Stimulated activated CD8-positive, alpha-beta memory T cell treated with anti-CD3 and anti-CD28 coated beads, Interleukin-15, amount 100 ng/mL, for 4 hours (primary cell): ENCODE measurements at regions not wholly inside any gene's neighbourhood (a gene's known extent, or its start where the extent isn't known, plus 50 kb on each side); places are given as distances from the start of the nearest gene placed in this dataset.

Experiments
- DNase-seq, 2 donors: peaks; one replicate each; pipeline ENCODE4 v3.0.0-alpha.2; 2020; ENCODE audit warnings: low read depth in 2 of 2

DNA sequence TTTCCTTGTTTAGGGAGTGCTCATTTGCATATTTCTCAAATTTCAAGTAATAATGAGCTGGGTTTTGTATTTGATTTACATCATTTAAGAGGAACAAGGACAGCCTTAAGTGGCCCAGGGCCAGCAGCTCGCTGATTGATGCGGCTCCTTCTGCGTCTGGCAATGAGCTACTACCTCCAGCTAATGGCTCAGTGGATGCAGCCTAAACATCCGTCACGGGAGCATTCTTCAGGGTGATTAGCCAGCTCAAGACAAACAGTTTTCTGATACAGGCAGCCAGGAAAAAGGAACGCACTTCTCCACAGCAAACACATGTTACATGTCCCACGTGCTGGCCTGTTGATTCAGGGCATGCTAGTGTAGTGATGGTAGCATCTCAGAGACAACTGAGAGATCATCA lies 169.3 kb upstream of the TCERG1L start:
- DNase-seq = no peak

DNA sequence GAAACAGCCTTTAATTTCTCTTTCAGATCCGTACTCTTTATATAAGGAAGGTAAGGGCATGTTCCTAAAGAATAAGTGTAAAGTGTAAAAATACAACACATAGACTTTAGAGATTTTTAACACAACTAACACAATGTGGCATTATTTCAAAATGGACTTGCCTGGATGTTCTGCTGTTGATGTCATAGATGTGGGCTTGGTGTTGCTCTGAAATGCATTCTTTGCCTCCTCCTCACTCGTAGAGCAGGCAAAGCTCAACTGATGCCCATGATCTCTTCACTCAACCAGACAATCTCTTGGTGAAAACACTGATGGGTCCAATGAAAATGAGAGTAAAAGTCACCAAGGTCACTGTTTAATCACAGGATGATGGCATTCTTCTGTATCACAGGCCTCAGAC lies 174.2 kb upstream of the TCERG1L start:
- DNase-seq = no peak

DNA sequence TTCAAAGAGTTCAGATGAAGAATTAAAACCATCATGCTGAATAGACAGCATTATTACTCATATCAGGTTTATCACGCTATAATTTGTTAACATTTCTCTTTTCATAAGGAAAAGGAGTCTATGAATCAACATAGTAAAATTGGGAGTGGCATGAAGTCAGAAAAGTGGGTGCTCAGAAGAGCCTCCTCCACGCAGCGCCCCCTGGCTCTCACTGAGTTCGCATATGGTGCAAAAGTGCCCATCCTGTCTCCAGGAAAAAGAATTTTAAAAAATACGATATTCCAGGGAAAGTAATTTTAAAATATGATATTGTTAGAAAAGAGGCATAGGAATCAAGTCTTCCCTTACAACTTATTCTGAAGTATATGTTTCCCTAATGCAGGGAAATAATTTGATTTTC lies 176.3 kb upstream of the TCERG1L start:
- no peak for DNase-seq

DNA sequence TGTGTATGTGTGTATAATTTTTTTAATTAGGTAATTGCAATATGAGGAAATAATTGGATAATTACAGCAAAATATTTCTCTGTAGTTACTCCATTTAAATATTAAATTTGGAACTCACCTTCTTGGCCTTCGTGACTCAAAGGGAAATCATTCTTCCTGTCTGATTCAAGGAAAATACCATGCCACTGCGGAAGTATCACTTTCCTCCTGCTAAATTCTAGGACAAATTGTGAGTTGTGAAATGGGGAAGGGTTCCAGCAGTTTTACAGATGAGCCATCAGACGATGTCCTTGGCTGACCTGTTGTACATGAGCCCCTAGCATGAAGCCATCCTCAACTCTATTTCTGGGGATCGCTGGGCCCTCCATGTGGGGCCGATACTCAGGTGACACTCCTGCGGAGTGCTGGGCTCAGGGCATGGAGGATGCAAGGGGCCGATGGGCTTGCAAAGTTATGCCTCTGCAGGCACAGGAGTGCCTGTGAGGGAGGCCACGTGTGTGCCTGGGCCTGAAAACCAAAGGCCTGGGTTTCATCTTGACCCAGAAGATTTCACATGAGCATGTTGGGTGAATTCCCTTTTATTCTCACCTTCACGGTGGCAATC lies 179.6 kb upstream of the TCERG1L start:
- no peak for DNase-seq

GRCh38 chr10:131492211-131492857 lies 180.8 kb upstream of the TCERG1L start:
- no peak for DNase-seq

GRCh38 chr10:131493432-131493831 lies 181.9 kb upstream of the TCERG1L start:
- no peak for DNase-seq

- no peak for DNase-seq
Measured at GRCh38 chr10:131494451-131494850, 182.9 kb upstream of the TCERG1L start.

GRCh38 chr10:131495224-131495623 lies 183.7 kb upstream of the TCERG1L start:
- no peak for DNase-seq

DNA sequence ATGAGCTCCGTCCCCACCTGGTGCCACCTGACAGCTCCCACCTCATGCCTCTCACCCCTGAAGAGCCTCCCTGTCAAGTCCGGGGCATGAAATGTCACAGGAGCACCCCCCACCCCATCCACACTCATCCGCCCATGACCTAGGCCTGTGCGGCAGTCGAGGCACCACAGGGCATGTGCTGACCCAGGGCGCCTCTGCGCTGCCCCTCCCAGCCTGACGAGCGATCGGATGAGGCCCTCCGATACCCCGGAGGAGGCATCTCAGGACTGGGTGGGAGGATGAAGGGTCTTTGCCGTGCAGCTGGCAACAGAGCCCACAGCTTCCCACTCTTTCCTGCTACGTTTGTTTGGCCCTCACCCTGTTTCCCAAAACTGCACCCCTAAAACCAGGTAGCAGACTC lies 184.4 kb upstream of the TCERG1L start:
- DNase-seq = no peak

- DNase-seq = no peak
Measured at GRCh38 chr10:131496351-131497052, 185.0 kb upstream of the TCERG1L start.

- no peak for DNase-seq
Measured at GRCh38 chr10:131499566-131499965, 188.0 kb upstream of the TCERG1L start.

DNA sequence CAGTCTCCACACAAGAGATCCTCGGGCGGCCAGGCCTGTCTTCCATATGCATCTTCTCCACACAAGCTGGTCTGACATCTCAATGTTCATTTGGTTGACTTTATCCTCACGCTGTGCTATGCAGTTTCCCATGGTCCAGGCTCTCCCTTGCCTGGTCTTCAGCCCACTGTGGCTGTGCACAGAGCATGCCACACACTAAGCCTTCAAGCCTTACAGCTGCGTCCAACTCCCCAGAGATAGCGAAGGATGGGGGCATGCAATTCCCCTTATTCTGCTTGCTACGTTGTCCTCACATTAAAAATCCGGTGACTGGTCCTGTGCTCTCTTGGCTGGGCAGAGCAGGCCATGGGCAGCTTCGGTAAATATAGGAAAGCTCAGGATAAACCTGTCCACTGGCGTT lies 188.7 kb upstream of the TCERG1L start:
- DNase-seq = no peak

GRCh38 chr10:131500892-131501291 lies 189.4 kb upstream of the TCERG1L start:
- no peak for DNase-seq

DNA sequence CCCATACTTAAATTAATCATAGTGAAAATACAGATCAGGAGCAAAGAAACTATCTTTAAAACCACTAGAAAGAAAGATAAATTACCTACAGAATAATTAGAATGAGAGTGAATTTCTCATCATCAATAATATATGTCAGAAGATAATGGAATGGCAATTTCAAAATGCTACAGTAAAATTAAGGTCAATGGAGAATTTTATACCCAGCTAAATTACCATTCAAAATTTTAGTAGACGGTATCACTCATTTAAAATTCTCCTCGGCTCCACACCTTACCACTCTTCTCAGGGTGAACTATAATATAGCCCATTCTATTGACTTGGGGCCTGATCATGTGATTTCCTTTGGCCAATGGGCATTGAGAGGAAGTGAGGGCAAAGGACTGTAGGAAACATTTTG lies 192.5 kb upstream of the TCERG1L start:
- no peak for DNase-seq

- DNase-seq = no peak
Measured at GRCh38 chr10:131511391-131511790, 199.9 kb upstream of the TCERG1L start.

GRCh38 chr10:131512852-131513251 lies 201.3 kb upstream of the TCERG1L start:
- no peak for DNase-seq

DNA sequence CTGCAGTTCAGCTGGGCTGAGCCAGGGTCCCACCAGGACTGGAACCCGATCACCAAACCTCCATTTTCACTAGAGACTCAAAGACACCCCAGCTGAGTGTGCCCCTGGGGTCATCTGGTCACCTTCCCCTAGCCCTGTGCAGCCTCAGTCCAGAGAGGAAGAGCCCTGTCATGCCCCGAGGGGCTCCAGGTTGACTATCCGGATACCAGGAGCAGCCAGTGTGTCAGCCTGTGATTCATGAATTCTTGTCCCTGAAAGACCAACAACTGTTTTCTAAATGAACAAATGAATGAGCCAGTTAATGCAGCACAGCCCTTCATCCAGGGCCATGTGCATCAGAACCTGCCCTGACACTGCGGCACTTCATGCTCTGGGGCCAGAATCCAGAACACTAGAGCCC lies 201.9 kb upstream of the TCERG1L start:
- no peak for DNase-seq

DNA sequence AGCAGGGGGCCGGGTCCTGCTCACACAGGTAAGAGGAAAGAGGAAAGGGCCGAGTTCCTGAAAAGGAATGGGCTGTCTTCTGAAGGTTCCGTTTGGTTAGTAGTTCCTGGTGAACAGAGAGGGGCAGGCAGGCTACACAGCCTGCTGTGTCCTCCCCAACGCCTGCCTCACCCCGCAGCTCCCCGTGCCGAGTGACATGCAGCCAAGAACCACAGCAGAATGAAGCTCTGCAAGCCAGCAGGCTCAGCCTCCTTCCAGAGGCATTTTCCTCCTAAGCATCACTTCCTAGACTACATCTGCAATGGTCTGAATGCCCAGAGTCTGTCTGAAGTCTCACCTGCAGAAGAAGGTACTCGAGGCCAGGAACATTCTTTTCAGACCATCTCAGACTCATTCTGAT lies 202.4 kb upstream of the TCERG1L start:
- DNase-seq = no peak

DNA sequence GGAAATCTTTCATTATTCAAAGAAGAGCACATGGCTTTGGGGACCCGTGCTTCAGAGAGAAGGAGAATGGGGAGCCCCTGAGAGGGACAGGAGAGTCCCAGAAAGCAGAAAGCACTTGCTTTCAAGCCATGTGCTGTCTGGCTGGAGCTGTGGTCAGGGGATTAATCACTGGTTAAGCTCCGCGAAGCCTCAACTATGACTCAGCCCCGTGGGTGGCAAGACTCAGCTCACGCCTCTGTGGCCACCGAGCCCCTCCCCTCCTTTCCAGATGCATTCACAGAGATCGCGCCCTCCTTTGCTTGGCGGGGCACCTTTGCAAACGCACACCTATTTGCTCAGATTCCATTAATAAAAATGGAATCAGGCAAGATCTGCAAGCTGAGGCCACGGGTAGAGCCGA lies 202.9 kb upstream of the TCERG1L start:
- no peak for DNase-seq

GRCh38 chr10:131516285-131516684 lies 204.8 kb upstream of the TCERG1L start:
- DNase-seq = no peak

DNA sequence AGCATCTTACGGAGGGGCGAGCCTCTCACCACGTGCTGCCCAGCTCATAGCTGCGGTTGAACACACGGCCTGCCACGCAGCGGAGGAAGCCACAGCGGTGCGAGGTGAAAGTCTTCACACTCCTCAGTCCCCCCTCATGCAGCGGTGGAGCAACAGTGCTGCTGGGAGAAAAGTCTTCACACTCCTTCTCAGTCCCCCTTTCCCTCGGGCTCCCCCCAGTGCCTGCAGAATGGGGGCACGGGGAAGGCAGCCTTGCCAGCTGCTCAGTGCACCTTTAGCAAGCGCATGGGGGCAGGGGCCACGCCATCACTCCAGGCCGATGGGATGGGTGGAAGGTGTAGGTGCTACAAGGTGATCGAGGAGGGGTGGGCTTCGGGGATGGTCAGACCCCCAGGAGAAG lies 206.3 kb upstream of the TCERG1L start:
- DNase-seq = no peak

GRCh38 chr10:131519723-131520605 lies 208.4 kb upstream of the TCERG1L start:
- no peak for DNase-seq
